ENCODE measurements at regions not wholly inside any gene's neighbourhood (a gene's known extent, or its start where the extent isn't known, plus 50 kb on each side); places are given as distances from the start of the nearest gene placed in this dataset.

GRCh38 chr10:21057989-21058388 is 160.9 kb upstream of the NEBL start:
- Histone ChIP-seq H3K4me1 (ENCODE audit: control insufficient read depth, extremely low read depth, insufficient read depth, low read length) (no peaks in the 10 kb centered on the region), H3K9me1 (ENCODE audit: control insufficient read depth, extremely low read depth, insufficient read depth, low read length) (no peaks in the 10 kb centered on the region), H3K79me2 (ENCODE audit: control insufficient read depth, insufficient read depth, low read length) (no peaks in the 10 kb centered on the region), H3K27me3 (ENCODE audit: control insufficient read depth, extremely low read depth, insufficient read depth, low read length) (no peaks in the 10 kb centered on the region), H3K4me3 (ENCODE audit: control insufficient read depth in 2 of 3, extremely low read depth in 1 of 3, insufficient read depth in 2 of 3, low read depth in 1 of 3, low read length in 3 of 3) (no peak overlapping the region), H4K20me1 (ENCODE audit: control insufficient read depth, extremely low read depth, insufficient read depth, low read length) (no peaks in the 10 kb centered on the region), H2AFZ (ENCODE audit: control insufficient read depth, low read length) (no peak overlapping the region), H3K9me3 (ENCODE audit: control insufficient read depth, low read depth, low read length) (peaks cover 2% of the 10 kb centered on the region), H3K9ac (ENCODE audit: control insufficient read depth, extremely low read depth, insufficient read depth, low read length) (no peak overlapping the region), H3K4me2 (ENCODE audit: control insufficient read depth, extremely low read depth, insufficient read depth, low read depth, low read length) (no peak overlapping the region), H3K36me3 (ENCODE audit: control insufficient read depth in 2 of 2, extremely low read depth in 1 of 2, insufficient read depth in 2 of 2, low read length in 2 of 2) (no peaks in the 10 kb centered on the region), H3K27ac (ENCODE audit: control insufficient read depth, insufficient read depth, low read length) (no peak overlapping the region)
- no peak for FAIRE-seq
- dilution Hi-C loops (cut with MboI; ENCODE audit: extremely low pct_ligation_motif_present, low sequenced_read_pairs): no loop called here
- no peak for TF ChIP-seq EZH2 (IDR thresholded peaks at IDR 0.05; ENCODE audit: low read length)
- no peak for TF ChIP-seq CTCF (optimal IDR thresholded peaks at IDR 0.05 in 1 of 3, IDR thresholded peaks at IDR 0.05 in 1 of 3, conservative IDR thresholded peaks at IDR 0.05 in 1 of 3; ENCODE audit: extremely low read depth in 1 of 3, insufficient read depth in 2 of 3, low read length in 3 of 3)
- no peak for DNase-seq (ENCODE audit: low read depth, low spot score)

GRCh38 chr10:21057436-21057835 is 160.3 kb upstream of the NEBL start:
- Histone ChIP-seq H3K79me2 (ENCODE audit: control insufficient read depth, insufficient read depth, low read length) (no peaks in the 10 kb centered on the region), H3K4me1 (ENCODE audit: control insufficient read depth, extremely low read depth, insufficient read depth, low read length) (no peaks in the 10 kb centered on the region), H2AFZ (ENCODE audit: control insufficient read depth, low read length) (no peak overlapping the region), H3K4me2 (ENCODE audit: control insufficient read depth, extremely low read depth, insufficient read depth, low read depth, low read length) (no peak overlapping the region), H3K27me3 (ENCODE audit: control insufficient read depth, extremely low read depth, insufficient read depth, low read length) (no peaks in the 10 kb centered on the region), H4K20me1 (ENCODE audit: control insufficient read depth, extremely low read depth, insufficient read depth, low read length) (no peaks in the 10 kb centered on the region), H3K9ac (ENCODE audit: control insufficient read depth, extremely low read depth, insufficient read depth, low read length) (no peak overlapping the region), H3K27ac (ENCODE audit: control insufficient read depth, insufficient read depth, low read length) (no peak overlapping the region), H3K4me3 (ENCODE audit: control insufficient read depth in 2 of 3, extremely low read depth in 1 of 3, insufficient read depth in 2 of 3, low read depth in 1 of 3, low read length in 3 of 3) (no peak overlapping the region), H3K9me3 (ENCODE audit: control insufficient read depth, low read depth, low read length) (peaks cover 2% of the 10 kb centered on the region), H3K9me1 (ENCODE audit: control insufficient read depth, extremely low read depth, insufficient read depth, low read length) (no peaks in the 10 kb centered on the region), H3K36me3 (ENCODE audit: control insufficient read depth in 2 of 2, extremely low read depth in 1 of 2, insufficient read depth in 2 of 2, low read length in 2 of 2) (no peaks in the 10 kb centered on the region)
- no peak for TF ChIP-seq EZH2 (IDR thresholded peaks at IDR 0.05; ENCODE audit: low read length)
- FAIRE-seq: no peak
- dilution Hi-C loops (cut with MboI; ENCODE audit: extremely low pct_ligation_motif_present, low sequenced_read_pairs): no loop called here
- DNase-seq (ENCODE audit: low read depth, low spot score): no peak

- no peaks in the 10 kb centered on the region for H4K20me1 ChIP-seq (ENCODE audit: control insufficient read depth, extremely low read depth, insufficient read depth, low read length)
- no peak overlapping the region for H3K4me2 ChIP-seq (ENCODE audit: control insufficient read depth, extremely low read depth, insufficient read depth, low read depth, low read length)
- FAIRE-seq: no peak
- no peak overlapping the region for H2AFZ ChIP-seq (ENCODE audit: control insufficient read depth, low read length)
- H3K4me1 ChIP-seq (ENCODE audit: control insufficient read depth, extremely low read depth, insufficient read depth, low read length): no peaks in the 10 kb centered on the region
- H3K4me3 ChIP-seq (ENCODE audit: control insufficient read depth in 2 of 3, extremely low read depth in 1 of 3, insufficient read depth in 2 of 3, low read depth in 1 of 3, low read length in 3 of 3): no peak overlapping the region
- TF ChIP-seq EZH2 (IDR thresholded peaks at IDR 0.05; ENCODE audit: low read length) (no peak), CTCF (optimal IDR thresholded peaks at IDR 0.05 in 1 of 3, IDR thresholded peaks at IDR 0.05 in 1 of 3, conservative IDR thresholded peaks at IDR 0.05 in 1 of 3; ENCODE audit: extremely low read depth in 1 of 3, insufficient read depth in 2 of 3, low read length in 3 of 3) (no peak)
- no peaks in the 10 kb centered on the region for H3K79me2 ChIP-seq (ENCODE audit: control insufficient read depth, insufficient read depth, low read length)
- peaks cover 2% of the 10 kb centered on the region for H3K9me3 ChIP-seq (ENCODE audit: control insufficient read depth, low read depth, low read length)
- H3K27ac ChIP-seq (ENCODE audit: control insufficient read depth, insufficient read depth, low read length): no peak overlapping the region
- H3K9ac ChIP-seq (ENCODE audit: control insufficient read depth, extremely low read depth, insufficient read depth, low read length): no peak overlapping the region
- no peaks in the 10 kb centered on the region for H3K36me3 ChIP-seq (ENCODE audit: control insufficient read depth in 2 of 2, extremely low read depth in 1 of 2, insufficient read depth in 2 of 2, low read length in 2 of 2)
- H3K27me3 ChIP-seq (ENCODE audit: control insufficient read depth, extremely low read depth, insufficient read depth, low read length): no peaks in the 10 kb centered on the region
- no peaks in the 10 kb centered on the region for H3K9me1 ChIP-seq (ENCODE audit: control insufficient read depth, extremely low read depth, insufficient read depth, low read length)
- DNase-seq (ENCODE audit: low read depth, low spot score): no peak
- dilution Hi-C loops (cut with MboI; ENCODE audit: extremely low pct_ligation_motif_present, low sequenced_read_pairs): no loop called here
Measured at GRCh38 chr10:21056461-21056860, 159.3 kb upstream of the NEBL start.

All from keratinocyte (primary cell).